ENCODE measurements at regions not wholly inside any gene's neighbourhood (a gene's known extent, or its start where the extent isn't known, plus 50 kb on each side); places are given as distances from the start of the nearest gene placed in this dataset.
"Not testable (repeated sequence)": the region's sequence is repeated elsewhere in the genome, so short reads cannot be mapped to it uniquely, and the experiment has no call there.

GRCh38 chr10:90007226-90007625 lies 305.8 kb downstream of the KIF20B start:
- DNase-seq (ENCODE audit: extremely low spot score, insufficient read length, low read depth) (no peak), FAIRE-seq (no peak)

GRCh38 chr10:90011281-90011680 lies 309.9 kb downstream of the KIF20B start:
- DNase-seq (ENCODE audit: extremely low spot score, insufficient read length, low read depth); FAIRE-seq: not testable (repeated sequence)

- no peak for FAIRE-seq
- no peak for DNase-seq (ENCODE audit: extremely low spot score, insufficient read length, low read depth)
These were observed 317.4 kb downstream of the KIF20B start for GRCh38 chr10:90018819-90019218.

GRCh38 chr10:90020506-90020905 lies 319.1 kb downstream of the KIF20B start:
- no peak for DNase-seq (ENCODE audit: extremely low spot score, insufficient read length, low read depth)
- no peak for FAIRE-seq

- no peak for DNase-seq (ENCODE audit: extremely low spot score, insufficient read length, low read depth)
- FAIRE-seq: no peak
These were observed 322.6 kb downstream of the KIF20B start for GRCh38 chr10:90023950-90024349.

GRCh38 chr10:90028312-90028711 lies 326.9 kb downstream of the KIF20B start:
- FAIRE-seq: no peak

GRCh38 chr10:90031776-90032175 lies 330.4 kb downstream of the KIF20B start:
- no peak for FAIRE-seq

More at GRCh38 chr10:90028312-90028711, 326.9 kb downstream of the KIF20B start:
- no peak for DNase-seq (ENCODE audit: extremely low spot score, insufficient read length, low read depth)

GRCh38 chr10:90032519-90032918 lies 331.1 kb downstream of the KIF20B start:
- no peak for FAIRE-seq
- DNase-seq (ENCODE audit: extremely low spot score, insufficient read length, low read depth): no peak

More at GRCh38 chr10:90031776-90032175, 330.4 kb downstream of the KIF20B start:
- no peak for DNase-seq (ENCODE audit: extremely low spot score, insufficient read length, low read depth)

- DNase-seq (ENCODE audit: extremely low spot score, insufficient read length, low read depth); FAIRE-seq: not testable (repeated sequence)
These were observed 333.5 kb downstream of the KIF20B start for GRCh38 chr10:90034862-90035261.

GRCh38 chr10:90041585-90041984 lies 340.2 kb downstream of the KIF20B start:
- FAIRE-seq (no peak), DNase-seq (ENCODE audit: extremely low spot score, insufficient read length, low read depth) (no peak)

- FAIRE-seq: no peak
- no peak for DNase-seq (ENCODE audit: extremely low spot score, insufficient read length, low read depth)
These were observed 340.7 kb downstream of the KIF20B start for GRCh38 chr10:90042075-90042474.

- FAIRE-seq (peak; percentile 95), DNase-seq (ENCODE audit: extremely low spot score, insufficient read length, low read depth) (peak; percentile 2)
These were observed 345.9 kb downstream of the KIF20B start for GRCh38 chr10:90047243-90047729.

GRCh38 chr10:90051053-90051452 lies 349.7 kb downstream of the KIF20B start:
- FAIRE-seq (no peak), DNase-seq (ENCODE audit: extremely low spot score, insufficient read length, low read depth) (no peak)

- DNase-seq (ENCODE audit: extremely low spot score, insufficient read length, low read depth) (no peak), FAIRE-seq (peak; percentile 60)
These were observed 350.1 kb downstream of the KIF20B start for GRCh38 chr10:90051474-90051873.

GRCh38 chr10:90062786-90063185 lies 361.4 kb downstream of the KIF20B start:
- no peak for DNase-seq (ENCODE audit: extremely low spot score, insufficient read length, low read depth)
- no peak for FAIRE-seq

GRCh38 chr10:90064295-90064694 lies 362.9 kb downstream of the KIF20B start:
- no peak for FAIRE-seq
- no peak for DNase-seq (ENCODE audit: extremely low spot score, insufficient read length, low read depth)

GRCh38 chr10:90066435-90066834 lies 365.0 kb downstream of the KIF20B start:
- no peak for FAIRE-seq
- no peak for DNase-seq (ENCODE audit: extremely low spot score, insufficient read length, low read depth)

GRCh38 chr10:90075995-90076394 lies 374.6 kb downstream of the KIF20B start:
- no peak for FAIRE-seq
- DNase-seq (ENCODE audit: extremely low spot score, insufficient read length, low read depth): no peak

- FAIRE-seq (no peak), DNase-seq (ENCODE audit: extremely low spot score, insufficient read length, low read depth) (no peak)
These were observed 378.4 kb downstream of the KIF20B start for GRCh38 chr10:90079819-90080218.

GRCh38 chr10:90086606-90087190 lies 385.3 kb downstream of the KIF20B start:
- not testable (repeated sequence) for DNase-seq (ENCODE audit: extremely low spot score, insufficient read length, low read depth); FAIRE-seq

- DNase-seq (ENCODE audit: extremely low spot score, insufficient read length, low read depth): peak; percentile 15
- peak; percentile 75 for FAIRE-seq
These were observed 386.0 kb downstream of the KIF20B start for GRCh38 chr10:90087197-90088023.

All from GM18507 (cell line).